Type B pancreatic cell (in vitro differentiated cells): ENCODE measurements at regions not wholly inside any gene's neighbourhood (a gene's known extent, or its start where the extent isn't known, plus 50 kb on each side); places are given as distances from the start of the nearest gene placed in this dataset.

Experiments
- DNase-seq: peaks from one replicate; pipeline ENCODE4 v3.0.0; 2021; ENCODE audit warnings: mixed read lengths; ENCODE audit not compliant: unreplicated experiment; ENCODE audit errors: extremely low spot score
- H3K27ac Mint-ChIP-seq: 2 replicates; pipeline ENCODE4 v1.8.0; 2021; ENCODE audit warnings: mild to moderate bottlenecking, mixed read lengths
- H3K27me3 Mint-ChIP-seq: 2 replicates; pipeline ENCODE4 v1.8.0; 2021; ENCODE audit warnings: mixed read lengths
- H3K36me3 Mint-ChIP-seq: 2 replicates; pipeline ENCODE4 v1.8.0; 2021; ENCODE audit warnings: mixed read lengths
- H3K4me1 Mint-ChIP-seq: one replicate; pipeline ENCODE4 v1.8.0; 2021; ENCODE audit warnings: mixed read lengths; ENCODE audit not compliant: unreplicated experiment
- H3K4me3 Mint-ChIP-seq: 2 replicates; pipeline ENCODE4 v1.8.0; 2021; ENCODE audit warnings: mild to moderate bottlenecking, mixed read lengths
- H3K9me3 Mint-ChIP-seq: 2 replicates; pipeline ENCODE4 v1.8.0; 2021; ENCODE audit warnings: mixed read lengths
- CTCF ChIP-seq: fragments of 200-600 bp; sonication (generic); conservative IDR thresholded peaks from 2 replicates; pipeline ENCODE4 v1.5.0; 2021; ENCODE audit warnings: antibody characterized with exemption, mild to moderate bottlenecking

DNA sequence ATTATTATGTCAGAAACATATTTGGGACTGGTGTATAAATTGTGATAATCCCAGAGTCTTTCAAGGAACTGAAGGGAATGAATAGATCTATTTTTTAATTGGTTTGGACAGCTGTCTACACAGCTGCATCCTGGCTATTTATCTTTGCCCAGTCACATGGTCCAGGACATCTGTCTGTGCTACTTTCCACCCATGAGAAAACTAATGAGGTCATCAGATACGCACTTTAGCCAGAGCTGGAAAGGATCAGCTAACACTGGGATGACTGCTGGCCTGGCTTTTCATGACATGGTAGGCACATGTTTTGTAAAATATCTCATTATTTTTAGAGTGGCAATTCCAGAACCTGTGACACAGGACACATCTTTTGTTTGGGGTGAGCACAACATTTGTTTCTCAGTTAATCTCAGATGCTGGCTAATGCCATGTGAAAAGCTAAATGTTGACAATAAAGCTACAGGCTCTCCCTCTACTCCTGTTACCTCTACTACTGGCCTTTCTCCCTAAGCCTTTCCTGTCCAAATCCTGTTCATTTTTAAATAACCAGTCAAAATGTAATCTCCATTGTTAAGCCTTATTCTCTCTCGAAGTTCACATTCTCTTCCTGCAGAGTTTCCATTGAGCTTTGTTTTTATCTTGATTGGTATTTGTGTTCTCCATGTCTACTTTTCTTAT, 500.7 kb downstream of the RIT2 start:
- peak overlapping the region; percentile 71 for H3K27ac Mint-ChIP-seq
- peak overlapping the region; percentile 7 for H3K4me3 Mint-ChIP-seq
- DNase-seq, result no peak

DNA sequence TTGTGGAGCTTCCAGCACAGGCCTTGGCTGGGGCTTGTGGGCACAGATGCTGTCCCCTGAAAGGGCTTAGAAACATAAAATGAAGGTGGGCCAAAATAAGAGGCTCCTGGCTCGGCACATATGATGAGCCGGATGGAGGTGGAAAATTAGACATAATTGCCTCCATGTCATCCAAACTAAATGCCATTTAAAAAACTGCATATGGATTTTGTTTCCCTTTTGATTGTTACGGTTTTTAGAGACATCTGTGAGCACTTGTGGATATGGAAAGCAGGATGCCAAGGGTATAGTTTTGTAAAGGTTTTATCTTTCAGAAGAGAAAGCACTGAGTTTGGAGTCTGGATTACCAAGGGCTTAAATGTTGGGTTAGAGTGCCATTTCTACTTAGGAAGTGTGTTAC, 498.3 kb downstream of the RIT2 start:
- no peak for DNase-seq
- no peak overlapping the region for H3K27ac Mint-ChIP-seq
- peaks cover 25% of the 10 kb centered on the region for H3K4me1 Mint-ChIP-seq
- no peak for TF ChIP-seq CTCF
- H3K4me3 Mint-ChIP-seq, result no peak overlapping the region
- H3K9me3 Mint-ChIP-seq, result peaks cover 7% of the 10 kb centered on the region
- peaks cover 3% of the 10 kb centered on the region for H3K27me3 Mint-ChIP-seq
- H3K36me3 Mint-ChIP-seq, result peaks cover 9% of the 10 kb centered on the region

More for the DNA sequence above, 500.7 kb downstream of the RIT2 start:
- Mint-ChIP-seq H3K36me3 (peaks cover 9% of the 10 kb centered on the region), H3K9me3 (peaks cover 7% of the 10 kb centered on the region), H3K4me1 (peaks cover 20% of the 10 kb centered on the region), H3K27me3 (no peaks in the 10 kb centered on the region)
- no peak for TF ChIP-seq CTCF

GRCh38 chr18:42619771-42620170, 495.7 kb downstream of the RIT2 start:
- DNase-seq, result no peak
- peaks cover 7% of the 10 kb centered on the region for H3K9me3 Mint-ChIP-seq
- H3K27me3 Mint-ChIP-seq, result peaks cover 3% of the 10 kb centered on the region
- peaks cover 17% of the 10 kb centered on the region for H3K4me1 Mint-ChIP-seq
- H3K27ac Mint-ChIP-seq, result no peak overlapping the region
- H3K4me3 Mint-ChIP-seq, result no peak overlapping the region
- TF ChIP-seq CTCF, result no peak
- H3K36me3 Mint-ChIP-seq, result peaks cover 9% of the 10 kb centered on the region

DNA sequence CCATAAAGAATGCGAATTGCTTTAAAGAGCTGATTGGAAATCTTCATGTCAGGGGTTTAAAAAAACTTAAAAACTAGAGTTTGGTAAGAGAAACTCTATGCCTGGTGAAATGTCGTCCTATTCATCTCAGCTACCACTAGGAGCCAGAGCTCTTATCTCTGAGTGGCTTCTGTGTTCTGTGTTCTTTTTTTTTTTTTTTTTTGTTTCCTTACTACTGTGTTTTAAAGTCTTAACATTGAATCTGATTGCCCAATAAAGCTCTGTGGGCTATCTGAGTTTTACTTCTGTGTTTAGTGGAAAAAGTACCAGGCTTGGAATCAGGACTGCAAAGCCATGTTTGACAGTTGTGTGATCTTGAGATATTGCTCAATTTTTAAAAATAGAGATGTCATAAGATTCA, 494.8 kb downstream of the RIT2 start:
- Mint-ChIP-seq H3K36me3 (peaks cover 9% of the 10 kb centered on the region), H3K4me3 (no peak overlapping the region), H3K4me1 (peaks cover 12% of the 10 kb centered on the region), H3K27me3 (peaks cover 3% of the 10 kb centered on the region), H3K27ac (no peak overlapping the region), H3K9me3 (peaks cover 7% of the 10 kb centered on the region)
- no peak for DNase-seq
- TF ChIP-seq CTCF, result peak; percentile 57

DNA sequence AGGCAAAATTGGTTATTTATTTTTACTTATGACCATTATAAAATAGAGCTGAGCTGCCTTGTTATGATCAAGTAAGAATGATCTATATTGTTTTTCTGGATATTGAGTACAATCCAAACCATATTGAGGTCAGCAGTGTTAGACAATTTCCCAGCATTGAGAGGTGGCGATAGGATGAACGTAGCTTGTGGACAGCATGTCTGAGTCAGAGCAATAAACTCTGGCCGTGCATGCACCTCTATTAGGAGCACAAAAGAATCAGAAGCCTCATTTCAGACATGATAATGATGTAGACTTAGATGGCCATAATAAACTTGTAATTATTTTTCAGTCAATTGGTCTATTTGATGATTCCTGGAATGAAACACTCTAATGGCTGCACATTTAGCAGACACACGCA, 491.6 kb downstream of the RIT2 start:
- no peak for DNase-seq
- Mint-ChIP-seq H3K36me3 (no peaks in the 10 kb centered on the region), H3K4me1 (peaks cover 8% of the 10 kb centered on the region), H3K27me3 (peaks cover 3% of the 10 kb centered on the region), H3K27ac (no peak overlapping the region), H3K4me3 (no peak overlapping the region), H3K9me3 (no peaks in the 10 kb centered on the region)
- TF ChIP-seq CTCF, result no peak
